ENCODE measurements at regions not wholly inside any gene's neighbourhood (a gene's known extent, or its start where the extent isn't known, plus 50 kb on each side); places are given as distances from the start of the nearest gene placed in this dataset.

- TF ChIP-seq, protein P1, sequence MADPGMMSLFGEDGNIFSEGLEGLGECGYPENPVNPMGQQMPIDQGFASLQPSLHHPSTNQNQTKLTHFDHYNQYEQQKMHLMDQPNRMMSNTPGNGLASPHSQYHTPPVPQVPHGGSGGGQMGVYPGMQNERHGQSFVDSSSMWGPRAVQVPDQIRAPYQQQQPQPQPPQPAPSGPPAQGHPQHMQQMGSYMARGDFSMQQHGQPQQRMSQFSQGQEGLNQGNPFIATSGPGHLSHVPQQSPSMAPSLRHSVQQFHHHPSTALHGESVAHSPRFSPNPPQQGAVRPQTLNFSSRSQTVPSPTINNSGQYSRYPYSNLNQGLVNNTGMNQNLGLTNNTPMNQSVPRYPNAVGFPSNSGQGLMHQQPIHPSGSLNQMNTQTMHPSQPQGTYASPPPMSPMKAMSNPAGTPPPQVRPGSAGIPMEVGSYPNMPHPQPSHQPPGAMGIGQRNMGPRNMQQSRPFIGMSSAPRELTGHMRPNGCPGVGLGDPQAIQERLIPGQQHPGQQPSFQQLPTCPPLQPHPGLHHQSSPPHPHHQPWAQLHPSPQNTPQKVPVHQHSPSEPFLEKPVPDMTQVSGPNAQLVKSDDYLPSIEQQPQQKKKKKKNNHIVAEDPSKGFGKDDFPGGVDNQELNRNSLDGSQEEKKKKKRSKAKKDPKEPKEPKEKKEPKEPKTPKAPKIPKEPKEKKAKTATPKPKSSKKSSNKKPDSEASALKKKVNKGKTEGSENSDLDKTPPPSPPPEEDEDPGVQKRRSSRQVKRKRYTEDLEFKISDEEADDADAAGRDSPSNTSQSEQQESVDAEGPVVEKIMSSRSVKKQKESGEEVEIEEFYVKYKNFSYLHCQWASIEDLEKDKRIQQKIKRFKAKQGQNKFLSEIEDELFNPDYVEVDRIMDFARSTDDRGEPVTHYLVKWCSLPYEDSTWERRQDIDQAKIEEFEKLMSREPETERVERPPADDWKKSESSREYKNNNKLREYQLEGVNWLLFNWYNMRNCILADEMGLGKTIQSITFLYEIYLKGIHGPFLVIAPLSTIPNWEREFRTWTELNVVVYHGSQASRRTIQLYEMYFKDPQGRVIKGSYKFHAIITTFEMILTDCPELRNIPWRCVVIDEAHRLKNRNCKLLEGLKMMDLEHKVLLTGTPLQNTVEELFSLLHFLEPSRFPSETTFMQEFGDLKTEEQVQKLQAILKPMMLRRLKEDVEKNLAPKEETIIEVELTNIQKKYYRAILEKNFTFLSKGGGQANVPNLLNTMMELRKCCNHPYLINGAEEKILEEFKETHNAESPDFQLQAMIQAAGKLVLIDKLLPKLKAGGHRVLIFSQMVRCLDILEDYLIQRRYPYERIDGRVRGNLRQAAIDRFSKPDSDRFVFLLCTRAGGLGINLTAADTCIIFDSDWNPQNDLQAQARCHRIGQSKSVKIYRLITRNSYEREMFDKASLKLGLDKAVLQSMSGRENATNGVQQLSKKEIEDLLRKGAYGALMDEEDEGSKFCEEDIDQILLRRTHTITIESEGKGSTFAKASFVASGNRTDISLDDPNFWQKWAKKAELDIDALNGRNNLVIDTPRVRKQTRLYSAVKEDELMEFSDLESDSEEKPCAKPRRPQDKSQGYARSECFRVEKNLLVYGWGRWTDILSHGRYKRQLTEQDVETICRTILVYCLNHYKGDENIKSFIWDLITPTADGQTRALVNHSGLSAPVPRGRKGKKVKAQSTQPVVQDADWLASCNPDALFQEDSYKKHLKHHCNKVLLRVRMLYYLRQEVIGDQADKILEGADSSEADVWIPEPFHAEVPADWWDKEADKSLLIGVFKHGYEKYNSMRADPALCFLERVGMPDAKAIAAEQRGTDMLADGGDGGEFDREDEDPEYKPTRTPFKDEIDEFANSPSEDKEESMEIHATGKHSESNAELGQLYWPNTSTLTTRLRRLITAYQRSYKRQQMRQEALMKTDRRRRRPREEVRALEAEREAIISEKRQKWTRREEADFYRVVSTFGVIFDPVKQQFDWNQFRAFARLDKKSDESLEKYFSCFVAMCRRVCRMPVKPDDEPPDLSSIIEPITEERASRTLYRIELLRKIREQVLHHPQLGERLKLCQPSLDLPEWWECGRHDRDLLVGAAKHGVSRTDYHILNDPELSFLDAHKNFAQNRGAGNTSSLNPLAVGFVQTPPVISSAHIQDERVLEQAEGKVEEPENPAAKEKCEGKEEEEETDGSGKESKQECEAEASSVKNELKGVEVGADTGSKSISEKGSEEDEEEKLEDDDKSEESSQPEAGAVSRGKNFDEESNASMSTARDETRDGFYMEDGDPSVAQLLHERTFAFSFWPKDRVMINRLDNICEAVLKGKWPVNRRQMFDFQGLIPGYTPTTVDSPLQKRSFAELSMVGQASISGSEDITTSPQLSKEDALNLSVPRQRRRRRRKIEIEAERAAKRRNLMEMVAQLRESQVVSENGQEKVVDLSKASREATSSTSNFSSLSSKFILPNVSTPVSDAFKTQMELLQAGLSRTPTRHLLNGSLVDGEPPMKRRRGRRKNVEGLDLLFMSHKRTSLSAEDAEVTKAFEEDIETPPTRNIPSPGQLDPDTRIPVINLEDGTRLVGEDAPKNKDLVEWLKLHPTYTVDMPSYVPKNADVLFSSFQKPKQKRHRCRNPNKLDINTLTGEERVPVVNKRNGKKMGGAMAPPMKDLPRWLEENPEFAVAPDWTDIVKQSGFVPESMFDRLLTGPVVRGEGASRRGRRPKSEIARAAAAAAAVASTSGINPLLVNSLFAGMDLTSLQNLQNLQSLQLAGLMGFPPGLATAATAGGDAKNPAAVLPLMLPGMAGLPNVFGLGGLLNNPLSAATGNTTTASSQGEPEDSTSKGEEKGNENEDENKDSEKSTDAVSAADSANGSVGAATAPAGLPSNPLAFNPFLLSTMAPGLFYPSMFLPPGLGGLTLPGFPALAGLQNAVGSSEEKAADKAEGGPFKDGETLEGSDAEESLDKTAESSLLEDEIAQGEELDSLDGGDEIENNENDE (IDR thresholded peaks at IDR 0.05; ENCODE audit: insufficient replicate concordance, low read length): no peak
- TF ChIP-seq FOSL1 (IDR thresholded peaks at IDR 0.05; ENCODE audit: insufficient read depth, low read depth, low read length): no peak
- no peak for TF ChIP-seq EZH2 (IDR thresholded peaks at IDR 0.05; ENCODE audit: low read depth, low read length, severe bottlenecking)
These were observed 309.0 kb upstream of the GULP1 start (continued) for GRCh38 chr2:187982668-187983067.

Data from H1 (cell line).